Fibroblast of villous mesenchyme (primary cell): ENCODE measurements at regions not wholly inside any gene's neighbourhood (a gene's known extent, or its start where the extent isn't known, plus 50 kb on each side); places are given as distances from the start of the nearest gene placed in this dataset.

ENCODE experiments used
- DNase-seq: peaks from one replicate; pipeline ENCODE4 v3.0.0-alpha.2; 2010; ENCODE audit warnings: low read depth
- H3K4me3 ChIP-seq: 2 replicates; pipeline ENCODE4 v1.5.1; 2011; ENCODE audit warnings: low read depth, mild to moderate bottlenecking, low read length
- CTCF ChIP-seq: IDR thresholded peaks from 2 replicates; pipeline ENCODE4 v1.5.1; 2012; ENCODE audit warnings: low read depth, mild to moderate bottlenecking, low read length; ENCODE audit not compliant: insufficient read depth

GRCh38 chrX:40410859-40411258 lies 169.9 kb upstream of the ATP6AP2 start:
- H3K4me3 ChIP-seq, result no peak overlapping the region
- TF ChIP-seq CTCF, result no peak
- no peak for DNase-seq

- TF ChIP-seq CTCF, result no peak
Observed at GRCh38 chrX:40406330-40406859, 174.4 kb upstream of the ATP6AP2 start.

GRCh38 chrX:40405399-40405798 lies 175.4 kb upstream of the ATP6AP2 start:
- TF ChIP-seq CTCF, result no peak
- DNase-seq, result no peak

More at GRCh38 chrX:40406330-40406859, 174.4 kb upstream of the ATP6AP2 start:
- peak; percentile 7 for DNase-seq
- H3K4me3 ChIP-seq, result no peak overlapping the region

GRCh38 chrX:40403757-40404156 lies 177.0 kb upstream of the ATP6AP2 start:
- no peak for DNase-seq
- TF ChIP-seq CTCF, result no peak
- no peak overlapping the region for H3K4me3 ChIP-seq

More at GRCh38 chrX:40405399-40405798, 175.4 kb upstream of the ATP6AP2 start:
- no peak overlapping the region for H3K4me3 ChIP-seq

- peak; percentile 23 for DNase-seq
- TF ChIP-seq CTCF, result no peak
- H3K4me3 ChIP-seq, result no peak overlapping the region
Observed at GRCh38 chrX:40402831-40403533, 177.8 kb upstream of the ATP6AP2 start.

- no peak for TF ChIP-seq CTCF
- DNase-seq, result no peak
- H3K4me3 ChIP-seq, result no peak overlapping the region
Observed at GRCh38 chrX:40395102-40395501, 185.7 kb upstream of the ATP6AP2 start.
